Rectal smooth muscle tissue (tissue), 1 donor: ENCODE measurements at regions not wholly inside any gene's neighbourhood (a gene's known extent, or its start where the extent isn't known, plus 50 kb on each side); places are given as distances from the start of the nearest gene placed in this dataset.

Source experiments
- H3K27ac ChIP-seq: one replicate; pipeline ENCODE4 v1.7.0; 2013; ENCODE audit warnings: low read depth, low read length, inconsistent platforms
- H3K27me3 ChIP-seq: one replicate; pipeline ENCODE4 v1.7.0; 2013; ENCODE audit warnings: low read length; ENCODE audit not compliant: control insufficient read depth, insufficient read depth
- H3K36me3 ChIP-seq: one replicate; pipeline ENCODE4 v1.7.0; 2013; ENCODE audit warnings: low read length; ENCODE audit not compliant: control insufficient read depth, insufficient read depth
- H3K4me1 ChIP-seq: one replicate; pipeline ENCODE4 v1.7.0; 2013; ENCODE audit warnings: low read length; ENCODE audit not compliant: control insufficient read depth, insufficient read depth
- H3K4me3 ChIP-seq: one replicate; pipeline ENCODE4 v1.7.0; 2013; ENCODE audit warnings: low read length
- H3K9ac ChIP-seq: one replicate; pipeline ENCODE4 v1.7.0; 2013; ENCODE audit warnings: low read length

DNA sequence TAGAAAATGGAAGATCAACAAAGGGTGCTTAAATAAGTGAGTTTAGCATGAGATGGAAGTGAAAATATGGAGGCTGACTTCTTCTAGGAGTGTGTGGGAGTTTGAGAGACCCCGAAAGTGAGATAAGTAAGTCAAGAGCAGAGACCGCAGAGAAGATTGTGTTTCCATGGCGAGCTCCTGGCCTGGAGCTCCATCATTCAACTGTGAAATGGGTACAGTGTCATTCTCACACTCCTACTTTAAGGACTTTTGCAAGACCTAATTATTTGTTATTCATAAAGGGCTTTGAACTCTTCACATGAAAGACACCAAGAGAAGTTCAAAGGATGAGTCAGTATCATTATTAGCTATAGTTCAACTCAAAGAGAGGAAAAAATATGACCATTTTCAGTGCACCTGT, 134.2 kb upstream of the PIK3C3 start:
- H3K36me3 ChIP-seq = no peaks in the 10 kb centered on the region

GRCh38 chr18:41818381-41819355, 136.4 kb upstream of the PIK3C3 start:
- no peak overlapping the region for H3K27ac ChIP-seq
- no peaks in the 10 kb centered on the region for H3K27me3 ChIP-seq
- H3K36me3 ChIP-seq = no peaks in the 10 kb centered on the region
- no peaks in the 10 kb centered on the region for H3K4me1 ChIP-seq
- no peak overlapping the region for H3K4me3 ChIP-seq
- no peak overlapping the region for H3K9ac ChIP-seq

More for the DNA sequence above, 134.2 kb upstream of the PIK3C3 start:
- Histone ChIP-seq H3K27ac (no peak overlapping the region), H3K9ac (no peak overlapping the region), H3K27me3 (no peaks in the 10 kb centered on the region), H3K4me1 (no peaks in the 10 kb centered on the region), H3K4me3 (no peak overlapping the region)

DNA sequence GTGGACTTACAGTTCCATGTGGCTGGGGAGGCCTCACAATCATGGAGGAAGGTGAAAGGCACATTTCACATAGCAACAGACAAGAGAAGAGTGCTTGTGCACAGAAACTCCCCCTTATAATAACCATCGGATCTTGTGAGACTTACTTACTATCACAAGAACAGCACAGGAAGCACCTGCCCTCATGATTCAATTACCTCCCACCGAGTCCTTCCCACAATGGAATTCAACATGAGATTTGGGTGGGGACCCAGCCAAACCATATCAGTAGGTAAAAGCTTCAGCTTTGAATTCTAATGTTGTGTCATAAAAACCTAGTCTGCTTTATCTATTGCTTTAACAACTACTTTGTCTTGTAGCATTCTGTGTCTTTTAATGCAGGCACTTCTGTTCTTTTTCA, 140.4 kb upstream of the PIK3C3 start:
- Histone ChIP-seq H3K36me3 (no peaks in the 10 kb centered on the region), H3K27me3 (no peaks in the 10 kb centered on the region), H3K4me1 (no peaks in the 10 kb centered on the region), H3K9ac (no peak overlapping the region), H3K4me3 (no peak overlapping the region), H3K27ac (no peak overlapping the region)

GRCh38 chr18:41809652-41810051, 145.4 kb upstream of the PIK3C3 start:
- no peak overlapping the region for H3K27ac ChIP-seq
- H3K4me3 ChIP-seq = no peak overlapping the region
- H3K4me1 ChIP-seq = no peaks in the 10 kb centered on the region
- no peaks in the 10 kb centered on the region for H3K27me3 ChIP-seq
- no peaks in the 10 kb centered on the region for H3K36me3 ChIP-seq
- no peak overlapping the region for H3K9ac ChIP-seq

- no peaks in the 10 kb centered on the region for H3K36me3 ChIP-seq
- H3K27me3 ChIP-seq = no peaks in the 10 kb centered on the region
- H3K4me1 ChIP-seq = no peaks in the 10 kb centered on the region
- H3K4me3 ChIP-seq = no peak overlapping the region
- H3K9ac ChIP-seq = no peak overlapping the region
- no peak overlapping the region for H3K27ac ChIP-seq
These were observed 149.7 kb upstream of the PIK3C3 start for GRCh38 chr18:41805341-41805740.

DNA sequence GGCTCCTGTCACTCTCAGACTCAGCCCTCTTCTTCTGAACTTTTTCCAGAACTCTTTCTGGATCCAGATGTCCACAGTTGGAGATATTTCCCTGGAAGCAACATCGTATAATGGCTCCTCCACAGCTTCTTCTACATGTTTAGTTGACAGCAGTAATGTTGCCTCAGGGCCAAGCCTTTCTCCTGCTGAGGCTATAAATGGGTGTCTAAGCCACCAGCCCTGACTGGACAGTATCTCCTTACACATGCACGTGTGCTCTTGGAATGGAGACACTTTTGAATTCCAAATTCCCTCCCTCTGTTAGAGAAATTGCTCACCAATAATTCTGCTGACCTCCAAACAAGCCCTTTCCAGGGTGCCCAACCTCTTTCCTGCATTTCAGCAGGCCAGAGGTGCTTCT, 156.2 kb upstream of the PIK3C3 start:
- Histone ChIP-seq H3K36me3 (no peaks in the 10 kb centered on the region), H3K4me1 (no peaks in the 10 kb centered on the region), H3K9ac (no peak overlapping the region), H3K27ac (no peak overlapping the region), H3K4me3 (no peak overlapping the region), H3K27me3 (no peaks in the 10 kb centered on the region)

- Histone ChIP-seq H3K27me3 (no peaks in the 10 kb centered on the region), H3K4me3 (no peak overlapping the region), H3K36me3 (no peaks in the 10 kb centered on the region), H3K27ac (no peak overlapping the region), H3K4me1 (no peaks in the 10 kb centered on the region), H3K9ac (no peak overlapping the region)
These were observed 164.3 kb upstream of the PIK3C3 start for GRCh38 chr18:41790687-41791086.

GRCh38 chr18:41789001-41789400, 166.0 kb upstream of the PIK3C3 start:
- no peaks in the 10 kb centered on the region for H3K4me1 ChIP-seq
- H3K4me3 ChIP-seq = no peak overlapping the region
- no peaks in the 10 kb centered on the region for H3K36me3 ChIP-seq
- no peaks in the 10 kb centered on the region for H3K27me3 ChIP-seq
- no peak overlapping the region for H3K27ac ChIP-seq
- H3K9ac ChIP-seq = no peak overlapping the region

DNA sequence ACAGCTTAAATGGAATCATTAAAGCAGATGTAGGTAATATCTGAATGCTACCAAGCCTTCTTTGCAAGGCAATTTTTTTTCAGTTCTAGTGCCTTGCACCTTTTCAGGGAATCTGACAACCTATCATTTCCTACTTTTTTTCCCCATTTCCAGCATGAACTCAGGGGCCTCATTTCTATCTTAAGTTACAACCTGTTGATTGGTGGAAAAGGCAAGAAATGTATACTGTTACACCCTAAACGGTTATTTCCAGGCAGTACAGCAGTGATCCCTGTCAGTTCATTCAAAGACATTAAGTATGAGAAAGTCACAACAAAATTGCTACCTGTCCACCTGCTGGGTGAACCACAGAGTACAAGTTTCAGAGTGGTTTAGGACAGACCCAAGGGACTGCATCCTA, 171.2 kb upstream of the PIK3C3 start:
- H3K27ac ChIP-seq = no peak overlapping the region
- H3K4me1 ChIP-seq = no peaks in the 10 kb centered on the region
- H3K36me3 ChIP-seq = no peaks in the 10 kb centered on the region
- no peaks in the 10 kb centered on the region for H3K27me3 ChIP-seq
- H3K9ac ChIP-seq = no peak overlapping the region
- H3K4me3 ChIP-seq = no peak overlapping the region

DNA sequence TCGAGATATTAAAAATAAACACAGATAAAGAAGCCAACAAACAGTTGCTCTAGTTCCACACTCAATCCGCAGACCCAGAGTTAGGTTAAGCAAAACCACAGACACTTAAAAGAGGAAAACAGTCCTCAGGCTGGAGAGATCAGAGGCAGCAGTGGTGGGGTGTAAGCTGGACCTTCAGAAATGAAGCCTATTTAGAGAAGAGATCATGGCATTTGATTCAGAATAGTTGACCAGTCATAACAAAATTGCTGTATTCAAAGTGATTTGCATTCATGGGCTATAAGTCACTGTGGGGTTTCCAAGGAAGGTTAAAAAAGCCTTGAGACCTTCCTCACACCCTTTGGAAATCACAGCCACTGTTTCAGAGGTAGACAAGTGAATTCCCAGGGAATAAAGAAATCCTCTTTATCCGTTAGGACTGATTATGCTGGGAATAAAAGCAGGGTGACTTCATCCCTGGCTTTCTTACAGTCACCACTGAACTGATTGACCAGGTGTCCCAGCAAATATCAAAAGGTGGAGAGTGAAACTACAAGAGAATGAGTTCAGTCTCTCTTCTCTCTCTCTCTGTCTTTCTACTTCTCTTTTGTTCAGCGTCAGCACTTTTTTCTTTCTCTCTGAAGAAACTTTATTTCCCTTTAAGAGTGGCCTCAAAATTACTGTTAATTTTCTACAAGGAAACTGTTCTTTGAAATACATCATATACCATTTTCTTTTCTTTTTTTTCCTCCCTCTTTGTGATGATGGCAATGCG, 171.8 kb upstream of the PIK3C3 start:
- no peaks in the 10 kb centered on the region for H3K27me3 ChIP-seq
- no peak overlapping the region for H3K4me3 ChIP-seq
- H3K4me1 ChIP-seq = no peaks in the 10 kb centered on the region
- H3K36me3 ChIP-seq = no peaks in the 10 kb centered on the region
- no peak overlapping the region for H3K9ac ChIP-seq
- H3K27ac ChIP-seq = no peak overlapping the region

DNA sequence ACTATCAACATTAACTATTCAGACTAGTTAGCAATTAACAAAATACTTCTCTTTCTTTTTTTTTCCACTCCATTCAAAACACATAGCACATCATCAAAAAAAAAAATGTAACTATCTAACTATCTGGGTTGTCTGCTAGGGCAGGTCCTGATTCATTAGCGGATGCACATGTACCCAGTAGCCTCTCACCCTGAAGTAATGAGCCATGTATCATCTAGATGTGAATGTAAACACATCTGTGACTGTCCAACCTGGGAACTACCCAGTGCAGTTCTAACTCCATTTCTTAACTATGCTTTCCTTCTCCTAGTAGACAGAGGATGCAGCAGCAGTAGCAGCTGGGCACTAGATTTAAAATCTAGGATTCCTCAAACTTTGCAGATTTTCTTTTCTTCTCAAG, 183.1 kb upstream of the PIK3C3 start:
- no peak overlapping the region for H3K9ac ChIP-seq
- H3K4me3 ChIP-seq = no peak overlapping the region
- no peaks in the 10 kb centered on the region for H3K27me3 ChIP-seq
- H3K36me3 ChIP-seq = no peaks in the 10 kb centered on the region
- H3K4me1 ChIP-seq = no peaks in the 10 kb centered on the region
- no peak overlapping the region for H3K27ac ChIP-seq

- Histone ChIP-seq H3K9ac (no peak overlapping the region), H3K4me1 (no peaks in the 10 kb centered on the region), H3K36me3 (no peaks in the 10 kb centered on the region), H3K27me3 (no peaks in the 10 kb centered on the region), H3K4me3 (no peak overlapping the region), H3K27ac (no peak overlapping the region)
These were observed 185.8 kb upstream of the PIK3C3 start for GRCh38 chr18:41769265-41769664.
